ENCODE measurements at regions not wholly inside any gene's neighbourhood (a gene's known extent, or its start where the extent isn't known, plus 50 kb on each side); places are given as distances from the start of the nearest gene placed in this dataset.

DNA sequence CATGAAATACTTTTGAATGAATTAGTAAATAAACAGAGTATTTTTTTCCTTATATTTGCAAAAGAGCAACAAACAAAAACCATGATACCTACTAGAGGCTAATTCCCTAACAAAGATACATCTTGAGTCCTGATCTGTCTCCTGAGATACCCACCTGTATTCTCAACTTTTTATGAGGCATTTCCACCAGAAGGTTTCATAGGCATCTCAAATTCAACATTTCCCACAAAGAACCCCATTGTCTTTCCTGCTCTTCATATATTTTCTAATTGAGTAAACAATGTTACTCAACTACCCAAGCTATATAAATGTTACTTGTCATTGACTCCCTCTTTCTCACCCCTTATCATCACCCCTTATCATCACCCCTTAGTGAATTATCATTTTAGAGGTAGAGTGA, 119.4 kb upstream of the RAI14 start:
- Histone ChIP-seq H3K9me3 (ENCODE audit: low read length) (no peaks in the 10 kb centered on the region), H3K4me3 (ENCODE audit: low read length) (no peak overlapping the region), H2AFZ (ENCODE audit: low read depth, low read length) (no peak overlapping the region), H3K27me3 (ENCODE audit: insufficient read depth, low read length) (no peaks in the 10 kb centered on the region), H3K4me1 (ENCODE audit: insufficient read depth, low read length) (no peaks in the 10 kb centered on the region), H3K36me3 (ENCODE audit: insufficient read depth, low read length) (no peaks in the 10 kb centered on the region)

DNA sequence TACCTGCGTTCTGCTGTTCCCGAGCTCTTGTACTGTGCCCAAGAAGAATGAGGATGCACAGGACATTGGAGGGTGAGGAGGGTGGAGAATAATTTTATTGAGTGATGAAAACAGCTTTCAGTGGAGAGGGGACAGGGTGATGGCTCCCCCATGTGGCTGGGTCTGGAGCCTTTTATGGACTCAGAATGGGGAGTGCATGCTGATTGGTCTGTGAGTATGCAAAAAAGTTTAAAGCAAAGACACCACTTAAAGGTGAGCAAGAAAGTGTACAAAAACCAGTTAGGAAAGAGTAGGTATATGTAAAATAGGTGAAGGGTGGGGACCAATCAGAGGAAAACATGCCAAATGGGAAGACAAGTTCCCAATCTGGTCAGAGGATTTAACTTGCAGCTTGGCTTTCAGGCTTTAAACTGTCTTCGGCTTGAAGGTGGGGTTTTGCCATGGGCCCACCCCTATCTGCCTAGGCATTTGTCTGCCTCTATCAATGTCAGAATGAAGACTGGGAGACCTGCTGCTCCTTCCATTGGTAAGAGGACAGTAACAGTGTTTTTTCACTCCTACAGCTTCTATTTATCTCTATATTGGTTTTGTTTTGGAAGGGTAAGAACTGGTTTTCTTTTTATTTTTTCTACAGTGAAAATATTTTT, 118.0 kb upstream of the RAI14 start:
- H2AFZ ChIP-seq (ENCODE audit: low read depth, low read length), result no peak overlapping the region

DNA sequence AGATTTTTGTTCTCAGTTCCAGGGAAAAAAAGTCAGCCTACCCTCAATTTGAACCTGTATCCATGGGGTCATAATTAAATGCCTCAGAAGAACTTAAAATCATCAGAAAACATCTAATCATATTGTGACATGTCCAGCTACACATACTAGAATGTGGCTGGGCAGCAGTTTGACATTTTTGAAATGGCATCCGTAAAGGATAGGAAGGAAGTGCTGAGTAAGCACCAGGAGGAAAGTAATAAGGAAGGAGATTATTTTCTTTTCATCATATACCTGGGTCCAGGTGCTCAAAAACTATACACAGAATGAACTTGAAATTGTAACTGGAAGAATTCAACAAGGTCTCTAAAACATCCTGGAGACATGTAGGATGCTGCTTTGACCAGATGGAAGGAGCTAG, 116.9 kb upstream of the RAI14 start:
- no peaks in the 10 kb centered on the region for H3K9me3 ChIP-seq (ENCODE audit: low read length)
- no peaks in the 10 kb centered on the region for H3K4me1 ChIP-seq (ENCODE audit: insufficient read depth, low read length)
- H2AFZ ChIP-seq (ENCODE audit: low read depth, low read length), result no peak overlapping the region
- H3K4me3 ChIP-seq (ENCODE audit: low read length), result no peak overlapping the region
- no peaks in the 10 kb centered on the region for H3K27me3 ChIP-seq (ENCODE audit: insufficient read depth, low read length)
- H3K36me3 ChIP-seq (ENCODE audit: insufficient read depth, low read length), result no peaks in the 10 kb centered on the region

More for the DNA sequence above, 118.0 kb upstream of the RAI14 start:
- Histone ChIP-seq H3K4me1 (ENCODE audit: insufficient read depth, low read length) (no peaks in the 10 kb centered on the region), H3K36me3 (ENCODE audit: insufficient read depth, low read length) (no peaks in the 10 kb centered on the region), H3K27me3 (ENCODE audit: insufficient read depth, low read length) (no peaks in the 10 kb centered on the region), H3K4me3 (ENCODE audit: low read length) (no peak overlapping the region), H3K9me3 (ENCODE audit: low read length) (no peaks in the 10 kb centered on the region)

DNA sequence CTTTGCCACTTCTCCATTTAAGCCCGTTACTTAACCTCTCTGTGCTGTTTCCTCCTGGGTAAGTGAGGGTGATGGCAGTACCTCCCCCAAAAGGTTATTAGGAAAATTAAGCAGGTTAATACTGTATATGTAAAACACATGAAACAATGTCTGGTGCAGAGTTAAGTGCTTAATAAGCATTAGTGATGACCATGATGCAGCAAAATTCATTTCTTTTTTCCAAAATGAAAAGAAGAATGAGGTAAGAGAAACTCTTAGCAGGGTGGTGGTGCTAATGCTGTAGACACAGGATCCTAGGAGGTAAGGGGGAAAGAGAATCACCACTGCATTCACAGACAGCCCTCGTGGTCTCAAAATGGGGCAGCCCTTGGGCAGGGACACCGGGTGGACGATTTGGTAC, 115.1 kb upstream of the RAI14 start:
- Histone ChIP-seq H3K4me1 (ENCODE audit: insufficient read depth, low read length) (no peaks in the 10 kb centered on the region), H2AFZ (ENCODE audit: low read depth, low read length) (no peak overlapping the region), H3K36me3 (ENCODE audit: insufficient read depth, low read length) (no peaks in the 10 kb centered on the region), H3K9me3 (ENCODE audit: low read length) (no peaks in the 10 kb centered on the region), H3K4me3 (ENCODE audit: low read length) (no peak overlapping the region), H3K27me3 (ENCODE audit: insufficient read depth, low read length) (no peaks in the 10 kb centered on the region)

DNA sequence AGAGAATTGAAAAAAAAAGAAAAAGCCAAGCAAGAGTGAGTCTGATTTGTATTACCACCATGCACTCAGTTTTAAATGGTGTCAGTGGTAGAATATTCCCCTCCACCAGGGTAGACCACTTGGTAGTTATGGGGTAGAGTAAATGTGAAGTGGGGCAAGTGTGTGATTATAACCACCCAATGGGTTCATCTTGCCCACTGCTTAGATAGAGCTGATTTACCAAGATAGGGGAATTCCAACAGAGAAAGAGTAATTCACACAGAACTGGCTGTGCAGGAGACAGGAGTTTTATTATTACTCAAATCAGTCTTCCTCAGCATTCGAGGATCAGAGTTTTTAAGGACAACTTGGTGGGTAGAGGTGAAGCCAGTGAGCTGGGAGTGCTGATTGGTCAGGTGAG, 113.3 kb upstream of the RAI14 start:
- H3K9me3 ChIP-seq (ENCODE audit: low read length), result peaks cover 8% of the 10 kb centered on the region
- no peaks in the 10 kb centered on the region for H3K27me3 ChIP-seq (ENCODE audit: insufficient read depth, low read length)
- H3K4me3 ChIP-seq (ENCODE audit: low read length), result no peak overlapping the region
- peaks cover 5% of the 10 kb centered on the region for H3K4me1 ChIP-seq (ENCODE audit: insufficient read depth, low read length)
- H2AFZ ChIP-seq (ENCODE audit: low read depth, low read length), result no peak overlapping the region
- no peaks in the 10 kb centered on the region for H3K36me3 ChIP-seq (ENCODE audit: insufficient read depth, low read length)

DNA sequence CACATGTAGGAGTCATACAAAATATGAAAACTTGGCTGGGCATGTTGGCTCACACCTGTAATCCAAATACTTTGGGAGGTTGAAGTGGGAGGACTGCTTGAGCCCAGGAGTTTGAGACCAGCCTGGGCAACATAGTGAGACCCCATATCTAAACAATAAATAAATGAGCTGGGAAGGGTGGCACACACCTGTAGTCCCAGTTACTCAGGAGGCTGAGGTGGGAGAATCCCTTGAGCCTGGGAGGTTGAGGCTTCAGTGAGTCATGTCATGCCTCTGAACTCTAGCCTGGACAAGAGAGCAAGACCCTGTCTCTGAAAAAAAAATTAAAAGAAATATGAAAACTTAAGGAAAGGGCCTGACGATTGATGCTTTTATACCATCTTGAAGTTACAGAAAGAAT, 112.4 kb upstream of the RAI14 start:
- H3K9me3 ChIP-seq (ENCODE audit: low read length), result peaks cover 8% of the 10 kb centered on the region
- H2AFZ ChIP-seq (ENCODE audit: low read depth, low read length), result no peak overlapping the region
- no peaks in the 10 kb centered on the region for H3K27me3 ChIP-seq (ENCODE audit: insufficient read depth, low read length)
- no peaks in the 10 kb centered on the region for H3K36me3 ChIP-seq (ENCODE audit: insufficient read depth, low read length)
- peaks cover 13% of the 10 kb centered on the region for H3K4me1 ChIP-seq (ENCODE audit: insufficient read depth, low read length)
- no peak overlapping the region for H3K4me3 ChIP-seq (ENCODE audit: low read length)

DNA sequence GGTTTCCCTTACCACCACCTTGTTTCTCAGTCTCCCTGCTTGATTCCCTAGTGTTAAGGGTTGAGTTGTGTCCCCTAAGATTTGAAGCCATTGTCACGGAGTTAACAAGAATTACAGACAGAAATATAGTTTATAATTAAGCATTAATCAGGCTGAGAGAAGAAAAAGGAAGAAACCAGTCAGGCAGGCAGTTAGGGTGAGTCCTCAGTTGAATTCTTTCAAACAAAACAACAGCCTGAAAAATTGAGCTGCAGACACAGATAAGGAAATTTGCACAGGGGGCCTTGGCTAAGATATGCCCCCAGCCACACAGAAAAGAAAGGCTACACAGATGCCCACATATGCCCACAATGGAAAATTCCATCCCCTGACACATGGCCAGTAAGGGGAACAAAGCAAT, 111.7 kb upstream of the RAI14 start:
- Histone ChIP-seq H3K4me3 (ENCODE audit: low read length) (no peak overlapping the region), H2AFZ (ENCODE audit: low read depth, low read length) (no peak overlapping the region), H3K4me1 (ENCODE audit: insufficient read depth, low read length) (peaks cover 16% of the 10 kb centered on the region), H3K27me3 (ENCODE audit: insufficient read depth, low read length) (no peaks in the 10 kb centered on the region), H3K9me3 (ENCODE audit: low read length) (peaks cover 8% of the 10 kb centered on the region), H3K36me3 (ENCODE audit: insufficient read depth, low read length) (no peaks in the 10 kb centered on the region)

DNA sequence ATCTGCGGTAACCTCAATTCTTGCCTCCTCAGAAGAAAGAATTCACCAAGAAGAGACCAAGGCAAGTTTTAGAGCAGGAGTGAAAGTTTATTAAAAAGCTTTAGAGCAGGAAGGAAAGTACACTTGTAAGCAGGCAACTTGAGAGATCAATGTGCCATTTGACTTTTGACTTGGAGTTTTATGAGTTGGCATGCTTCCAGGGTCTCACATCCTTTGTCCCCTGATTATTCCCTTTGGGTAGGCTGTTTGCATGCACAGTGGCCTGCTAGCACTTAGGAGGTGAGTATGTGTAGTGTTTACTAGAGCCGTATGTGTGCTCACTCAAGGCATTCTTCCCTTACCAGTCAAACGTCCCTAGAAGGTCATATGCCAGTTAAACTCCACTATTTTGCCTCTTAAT, 111.0 kb upstream of the RAI14 start:
- peaks cover 16% of the 10 kb centered on the region for H3K4me1 ChIP-seq (ENCODE audit: insufficient read depth, low read length)
- H3K9me3 ChIP-seq (ENCODE audit: low read length), result peaks cover 8% of the 10 kb centered on the region
- H2AFZ ChIP-seq (ENCODE audit: low read depth, low read length), result no peak overlapping the region
- no peaks in the 10 kb centered on the region for H3K36me3 ChIP-seq (ENCODE audit: insufficient read depth, low read length)
- no peaks in the 10 kb centered on the region for H3K27me3 ChIP-seq (ENCODE audit: insufficient read depth, low read length)
- no peak overlapping the region for H3K4me3 ChIP-seq (ENCODE audit: low read length)

DNA sequence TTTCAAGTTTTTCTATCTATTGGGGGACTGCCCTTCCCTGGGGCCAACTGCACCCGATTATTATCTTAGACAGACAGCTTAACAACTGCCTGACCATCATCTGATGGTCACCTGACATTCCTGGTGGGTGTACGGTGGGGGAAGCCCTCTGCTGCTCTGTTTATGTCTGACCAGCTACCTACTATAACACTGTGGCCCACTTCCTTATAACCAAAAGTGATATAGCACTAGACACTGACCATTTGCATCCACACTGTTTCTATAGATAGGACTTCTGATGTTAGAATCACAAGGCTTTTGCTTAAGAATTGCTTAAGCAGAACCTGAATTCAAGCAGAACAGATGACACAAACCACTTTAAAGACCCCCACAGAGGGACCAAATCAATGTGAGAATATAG, 110.5 kb upstream of the RAI14 start:
- H2AFZ ChIP-seq (ENCODE audit: low read depth, low read length), result no peak overlapping the region
- H3K4me3 ChIP-seq (ENCODE audit: low read length), result no peak overlapping the region
- H3K4me1 ChIP-seq (ENCODE audit: insufficient read depth, low read length), result peaks cover 16% of the 10 kb centered on the region
- H3K27me3 ChIP-seq (ENCODE audit: insufficient read depth, low read length), result no peaks in the 10 kb centered on the region
- peaks cover 8% of the 10 kb centered on the region for H3K9me3 ChIP-seq (ENCODE audit: low read length)
- no peaks in the 10 kb centered on the region for H3K36me3 ChIP-seq (ENCODE audit: insufficient read depth, low read length)

DNA sequence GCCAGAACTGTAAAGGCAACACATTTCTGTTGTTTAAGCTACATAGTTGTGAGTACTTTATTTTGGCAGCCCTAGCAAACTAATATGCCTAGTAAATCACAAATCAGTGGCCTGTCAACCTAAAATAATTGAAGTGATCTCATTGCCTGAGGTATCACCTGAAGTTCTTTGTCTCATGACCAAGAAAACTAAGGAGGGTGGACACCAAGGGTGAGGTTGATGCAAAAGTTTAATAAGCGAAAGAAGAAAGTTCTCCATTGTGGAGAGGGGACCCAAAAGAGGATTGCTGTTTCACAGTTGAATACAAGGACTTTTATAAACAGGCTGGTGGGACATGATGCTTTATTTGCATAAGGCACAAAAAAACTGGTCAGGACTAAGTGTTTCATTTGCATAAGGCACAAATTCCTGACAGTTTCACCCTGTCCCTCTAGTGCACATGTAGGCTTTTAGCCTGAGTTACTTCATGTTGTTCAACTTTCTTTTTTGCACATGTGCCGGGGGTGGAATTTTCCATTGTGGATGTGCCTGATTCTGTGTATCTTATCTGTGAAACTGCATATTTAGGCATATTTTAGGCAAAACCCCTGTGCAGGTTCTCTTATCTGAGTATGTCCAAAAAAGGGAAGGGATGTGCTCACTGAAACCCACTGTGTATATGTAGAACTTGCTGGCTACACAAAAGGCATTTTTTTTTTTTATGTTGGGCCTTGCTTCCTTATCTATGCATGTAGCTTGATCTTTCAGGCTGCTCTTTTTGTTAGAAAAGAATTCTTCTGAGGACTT, 108.6 kb upstream of the RAI14 start:
- Histone ChIP-seq H3K27me3 (ENCODE audit: insufficient read depth, low read length) (no peaks in the 10 kb centered on the region), H3K4me1 (ENCODE audit: insufficient read depth, low read length) (peaks cover 23% of the 10 kb centered on the region), H3K4me3 (ENCODE audit: low read length) (no peak overlapping the region), H3K36me3 (ENCODE audit: insufficient read depth, low read length) (no peaks in the 10 kb centered on the region), H2AFZ (ENCODE audit: low read depth, low read length) (no peak overlapping the region), H3K9me3 (ENCODE audit: low read length) (peaks cover 8% of the 10 kb centered on the region)

DNA sequence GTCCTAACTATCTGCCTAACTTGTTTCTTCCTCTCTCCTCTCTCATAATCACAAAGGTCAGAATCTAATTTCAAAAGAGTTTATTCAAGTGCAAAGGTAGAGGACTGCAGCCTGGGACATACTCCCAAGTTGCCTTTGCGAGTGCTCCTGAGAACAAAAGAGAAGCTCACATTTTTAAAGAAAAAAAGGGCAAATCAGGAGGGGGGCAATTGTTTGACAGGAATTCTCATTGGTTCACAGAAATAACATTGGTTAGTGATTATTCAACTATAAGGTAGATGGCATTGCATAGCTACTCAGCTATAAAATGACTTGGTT, 108.1 kb upstream of the RAI14 start:
- H3K4me1 ChIP-seq (ENCODE audit: insufficient read depth, low read length), result peaks cover 23% of the 10 kb centered on the region
- no peak overlapping the region for H3K4me3 ChIP-seq (ENCODE audit: low read length)
- H2AFZ ChIP-seq (ENCODE audit: low read depth, low read length), result peak overlapping the region; percentile 5
- H3K27me3 ChIP-seq (ENCODE audit: insufficient read depth, low read length), result no peaks in the 10 kb centered on the region
- peaks cover 8% of the 10 kb centered on the region for H3K9me3 ChIP-seq (ENCODE audit: low read length)
- no peaks in the 10 kb centered on the region for H3K36me3 ChIP-seq (ENCODE audit: insufficient read depth, low read length)

DNA sequence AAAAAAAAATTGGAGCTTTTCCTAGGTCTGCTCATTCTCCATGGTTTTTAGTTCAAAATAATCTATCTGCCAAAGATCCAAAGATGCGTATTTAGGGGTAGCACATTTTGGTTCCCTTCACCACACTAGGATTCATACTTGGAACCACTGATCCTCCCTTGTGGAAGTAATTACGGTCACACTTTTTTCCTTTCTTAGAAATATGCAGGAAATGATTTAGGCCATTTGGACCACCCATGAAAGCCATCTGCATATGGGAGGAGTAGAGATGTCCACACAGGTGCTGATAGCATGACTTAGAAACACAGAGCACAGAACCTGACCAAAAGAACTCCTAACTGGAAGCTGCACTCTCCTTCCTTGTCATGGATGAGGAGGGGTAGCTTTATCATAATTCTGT, 105.9 kb upstream of the RAI14 start:
- Histone ChIP-seq H3K27me3 (ENCODE audit: insufficient read depth, low read length) (no peaks in the 10 kb centered on the region), H3K4me3 (ENCODE audit: low read length) (no peak overlapping the region), H3K36me3 (ENCODE audit: insufficient read depth, low read length) (no peaks in the 10 kb centered on the region), H2AFZ (ENCODE audit: low read depth, low read length) (no peak overlapping the region), H3K4me1 (ENCODE audit: insufficient read depth, low read length) (peaks cover 23% of the 10 kb centered on the region), H3K9me3 (ENCODE audit: low read length) (peaks cover 8% of the 10 kb centered on the region)

DNA sequence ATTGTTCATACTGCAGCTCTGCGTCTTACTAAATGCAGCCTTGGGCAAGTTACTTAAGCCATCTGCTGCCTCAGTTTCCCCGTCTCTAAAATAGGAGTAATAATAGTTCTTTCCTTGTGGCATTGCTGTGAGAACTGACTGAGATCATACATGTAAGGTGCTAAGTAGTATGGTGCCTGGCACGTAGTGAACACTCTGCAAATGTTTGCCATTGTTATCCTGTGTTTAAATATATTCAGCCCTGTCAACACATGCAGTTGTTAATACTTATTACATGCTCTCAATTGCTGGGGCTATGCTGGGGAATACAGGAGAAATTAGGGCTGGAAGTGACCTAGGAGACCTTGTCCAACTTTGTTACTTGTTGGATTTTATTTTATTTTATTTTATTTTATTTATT, 105.2 kb upstream of the RAI14 start:
- Histone ChIP-seq H3K4me3 (ENCODE audit: low read length) (no peak overlapping the region), H3K36me3 (ENCODE audit: insufficient read depth, low read length) (no peaks in the 10 kb centered on the region)

More for the DNA sequence above, 105.2 kb upstream of the RAI14 start:
- no peaks in the 10 kb centered on the region for H3K27me3 ChIP-seq (ENCODE audit: insufficient read depth, low read length)
- peaks cover 23% of the 10 kb centered on the region for H3K4me1 ChIP-seq (ENCODE audit: insufficient read depth, low read length)
- peaks cover 8% of the 10 kb centered on the region for H3K9me3 ChIP-seq (ENCODE audit: low read length)
- H2AFZ ChIP-seq (ENCODE audit: low read depth, low read length), result no peak overlapping the region

Data from neuron (in vitro differentiated cells).